Nephron (organoid): ENCODE measurements at regions not wholly inside any gene's neighbourhood (a gene's known extent, or its start where the extent isn't known, plus 50 kb on each side); places are given as distances from the start of the nearest gene placed in this dataset.
"Not testable (repeated sequence)": the region's sequence is repeated elsewhere in the genome, so short reads cannot be mapped to it uniquely, and the experiment has no call there.

Experiments
- H3K27ac Mint-ChIP-seq, 3 experiments: 2 replicates each; pipeline ENCODE4 v1.8.0; 2020; ENCODE audit warnings: mixed read lengths in 3 of 3, mild to moderate bottlenecking in 2 of 3, moderate library complexity in 1 of 3
- H3K27me3 Mint-ChIP-seq: 2 replicates; pipeline ENCODE4 v1.8.0; 2021; ENCODE audit warnings: low read depth, mild to moderate bottlenecking, moderate library complexity, mixed read lengths
- H3K36me3 Mint-ChIP-seq: 2 replicates; pipeline ENCODE4 v1.8.0; 2020; ENCODE audit warnings: low read depth, mixed read lengths
- H3K4me1 Mint-ChIP-seq: 2 replicates; pipeline ENCODE4 v1.8.0; 2020; ENCODE audit warnings: mixed read lengths
- H3K4me3 Mint-ChIP-seq, 3 experiments: 2 replicates each; pipeline ENCODE4 v1.8.0; 2020; ENCODE audit warnings: mild to moderate bottlenecking in 3 of 3, mixed read lengths in 3 of 3, moderate library complexity in 2 of 3
- H3K9me3 Mint-ChIP-seq: 2 replicates; pipeline ENCODE4 v1.8.0; 2020; ENCODE audit warnings: mixed read lengths
- TF ChIP-seq, protein P1 (sequence below), 3 experiments: fragments of 200-600 bp; sonication (generic); IDR thresholded peaks; one replicate each; pipeline ENCODE4 v1.5.0; 2021; ENCODE audit warnings: antibody characterized with exemption in 3 of 3; ENCODE audit not compliant: unreplicated experiment in 3 of 3

DNA sequence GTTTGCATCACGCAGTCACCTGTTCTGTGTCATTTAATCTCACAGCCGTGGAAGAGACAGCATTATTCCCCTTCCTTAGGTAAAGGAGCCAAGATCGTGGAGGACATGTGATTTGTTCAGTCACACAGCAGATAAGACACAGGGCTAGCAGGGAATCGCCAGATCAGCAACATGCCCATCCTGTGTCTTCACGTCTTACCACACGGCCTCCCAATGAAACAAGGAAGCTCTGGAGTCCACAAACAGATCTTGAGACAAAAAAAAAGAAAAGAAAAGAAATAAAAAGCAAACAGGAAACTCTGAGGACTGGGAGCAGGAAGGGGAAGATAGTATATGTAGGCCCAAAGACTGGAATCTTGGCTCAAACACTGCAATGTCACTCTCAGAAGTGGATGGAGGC lies 155.3 kb downstream of the ADSS2 start:
- H3K36me3 Mint-ChIP-seq, result no peaks in the 10 kb centered on the region
- no peaks in the 10 kb centered on the region for H3K9me3 Mint-ChIP-seq
- H3K27ac Mint-ChIP-seq, result peak overlapping the region in 1 of 3 experiments; percentile 13
- H3K4me1 Mint-ChIP-seq, result peaks cover 16% of the 10 kb centered on the region
- no peak overlapping the region for H3K4me3 Mint-ChIP-seq
- TF ChIP-seq, protein P1, sequence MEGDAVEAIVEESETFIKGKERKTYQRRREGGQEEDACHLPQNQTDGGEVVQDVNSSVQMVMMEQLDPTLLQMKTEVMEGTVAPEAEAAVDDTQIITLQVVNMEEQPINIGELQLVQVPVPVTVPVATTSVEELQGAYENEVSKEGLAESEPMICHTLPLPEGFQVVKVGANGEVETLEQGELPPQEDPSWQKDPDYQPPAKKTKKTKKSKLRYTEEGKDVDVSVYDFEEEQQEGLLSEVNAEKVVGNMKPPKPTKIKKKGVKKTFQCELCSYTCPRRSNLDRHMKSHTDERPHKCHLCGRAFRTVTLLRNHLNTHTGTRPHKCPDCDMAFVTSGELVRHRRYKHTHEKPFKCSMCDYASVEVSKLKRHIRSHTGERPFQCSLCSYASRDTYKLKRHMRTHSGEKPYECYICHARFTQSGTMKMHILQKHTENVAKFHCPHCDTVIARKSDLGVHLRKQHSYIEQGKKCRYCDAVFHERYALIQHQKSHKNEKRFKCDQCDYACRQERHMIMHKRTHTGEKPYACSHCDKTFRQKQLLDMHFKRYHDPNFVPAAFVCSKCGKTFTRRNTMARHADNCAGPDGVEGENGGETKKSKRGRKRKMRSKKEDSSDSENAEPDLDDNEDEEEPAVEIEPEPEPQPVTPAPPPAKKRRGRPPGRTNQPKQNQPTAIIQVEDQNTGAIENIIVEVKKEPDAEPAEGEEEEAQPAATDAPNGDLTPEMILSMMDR (IDR thresholded peaks at IDR 0.05; ENCODE audit: unreplicated experiment in 3 of 3), result no peak
- peaks cover 8% of the 10 kb centered on the region for H3K27me3 Mint-ChIP-seq

DNA sequence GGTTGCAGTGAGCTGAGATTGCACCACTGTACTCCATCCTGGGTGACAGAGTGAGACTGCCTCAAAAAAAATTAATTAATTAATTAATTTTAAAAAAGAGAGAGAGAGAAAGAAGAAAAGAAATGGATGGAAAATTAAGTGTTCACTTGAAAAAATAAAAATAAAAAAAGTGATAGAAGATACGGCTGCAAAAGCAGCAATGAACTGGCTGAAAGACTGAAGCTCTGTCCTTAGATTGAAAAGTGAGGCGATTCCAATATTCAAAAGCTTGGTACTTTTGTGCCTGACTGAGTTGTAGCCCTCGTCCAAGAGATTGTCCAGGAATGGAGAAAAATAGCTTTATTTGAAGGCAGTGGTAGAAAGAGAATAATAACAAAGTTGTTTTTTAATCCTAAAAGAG lies 154.6 kb downstream of the ADSS2 start:
- peak overlapping the region in 1 of 3 experiments; percentile 25 for H3K27ac Mint-ChIP-seq
- H3K4me3 Mint-ChIP-seq, result no peak overlapping the region
- TF ChIP-seq, protein P1 (IDR thresholded peaks at IDR 0.05; ENCODE audit: unreplicated experiment in 3 of 3), result no peak
- H3K4me1 Mint-ChIP-seq, result peaks cover 20% of the 10 kb centered on the region
- no peaks in the 10 kb centered on the region for H3K9me3 Mint-ChIP-seq
- H3K27me3 Mint-ChIP-seq, result peaks cover 8% of the 10 kb centered on the region
- H3K36me3 Mint-ChIP-seq, result no peaks in the 10 kb centered on the region

GRCh38 chr1:244297616-244298015 lies 154.1 kb downstream of the ADSS2 start:
- H3K27ac Mint-ChIP-seq, result peak overlapping the region in 1 of 3 experiments; percentile 25
- H3K27me3 Mint-ChIP-seq, result peaks cover 8% of the 10 kb centered on the region
- TF ChIP-seq, protein P1 (IDR thresholded peaks at IDR 0.05; ENCODE audit: unreplicated experiment in 3 of 3), result no peak

DNA sequence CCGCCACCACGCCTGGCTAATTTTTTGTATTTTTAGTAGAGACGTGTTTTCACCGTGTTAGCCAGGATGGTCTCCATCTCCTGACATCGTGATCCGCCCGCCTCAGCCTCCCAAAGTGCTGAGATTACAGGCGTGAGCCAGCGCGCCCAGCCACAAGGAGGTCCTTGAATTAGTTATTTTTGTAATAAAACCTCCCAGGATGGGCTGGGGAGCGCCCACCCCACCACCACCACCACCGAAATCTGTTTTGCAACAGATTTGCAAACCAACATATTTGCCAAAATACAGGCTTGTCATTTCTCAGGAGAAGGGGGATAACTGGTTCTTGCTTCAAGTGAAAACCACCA lies 151.7 kb downstream of the ADSS2 start:
- not testable (repeated sequence) for H3K27ac Mint-ChIP-seq, H3K36me3 Mint-ChIP-seq, H3K27me3 Mint-ChIP-seq, H3K9me3 Mint-ChIP-seq, H3K4me3 Mint-ChIP-seq
- H3K4me1 Mint-ChIP-seq, result peaks cover 46% of the 10 kb centered on the region

More at GRCh38 chr1:244297616-244298015, 154.1 kb downstream of the ADSS2 start:
- Mint-ChIP-seq H3K4me3 (no peak overlapping the region), H3K36me3 (no peaks in the 10 kb centered on the region), H3K4me1 (peaks cover 24% of the 10 kb centered on the region), H3K9me3 (no peaks in the 10 kb centered on the region)

DNA sequence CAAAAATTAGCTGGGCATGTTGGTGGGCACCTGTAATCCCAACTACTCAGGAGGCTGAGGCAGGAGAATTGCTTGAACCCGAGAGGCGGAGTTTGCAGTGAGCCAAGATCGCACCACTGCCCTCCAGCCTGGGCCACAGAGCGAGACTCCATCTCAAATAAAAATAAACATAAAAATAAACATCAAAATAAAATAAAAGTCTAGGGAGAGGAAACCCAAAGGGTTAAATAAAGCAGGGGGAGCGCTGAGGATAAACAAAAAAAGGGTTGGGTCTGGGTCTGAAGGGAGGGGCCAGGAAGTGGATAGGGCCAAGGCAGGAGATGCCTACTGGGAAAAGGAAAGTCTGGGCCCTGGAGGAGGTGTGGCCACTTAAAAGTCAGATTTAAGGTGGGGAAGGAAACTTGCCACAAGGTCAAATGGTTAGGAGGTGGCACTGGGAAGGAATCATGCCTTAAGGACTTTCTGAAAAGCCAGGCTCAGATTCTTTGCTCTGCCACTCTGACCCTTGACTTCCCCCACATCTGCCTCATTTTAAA lies 150.0 kb downstream of the ADSS2 start:
- Mint-ChIP-seq H3K27me3 (peaks cover 8% of the 10 kb centered on the region), H3K4me1 (peaks cover 42% of the 10 kb centered on the region), H3K9me3 (peaks cover 4% of the 10 kb centered on the region)

GRCh38 chr1:244302876-244303609 lies 148.7 kb downstream of the ADSS2 start:
- H3K4me1 Mint-ChIP-seq, result peaks cover 42% of the 10 kb centered on the region
- H3K36me3 Mint-ChIP-seq, result no peaks in the 10 kb centered on the region
- TF ChIP-seq, protein P1 (IDR thresholded peaks at IDR 0.05; ENCODE audit: unreplicated experiment in 3 of 3), result no peak
- H3K4me3 Mint-ChIP-seq, result no peak overlapping the region
- peak overlapping the region in 2 of 3 experiments; percentile 39 to 43 for H3K27ac Mint-ChIP-seq
- peaks cover 6% of the 10 kb centered on the region for H3K27me3 Mint-ChIP-seq
- peaks cover 11% of the 10 kb centered on the region for H3K9me3 Mint-ChIP-seq

More for the DNA sequence above, 150.0 kb downstream of the ADSS2 start:
- no peaks in the 10 kb centered on the region for H3K36me3 Mint-ChIP-seq
- TF ChIP-seq, protein P1 (IDR thresholded peaks at IDR 0.05; ENCODE audit: unreplicated experiment in 3 of 3), result no peak
- H3K27ac Mint-ChIP-seq, result peak overlapping the region; percentile 2 to 58 (median 43)
- no peak overlapping the region for H3K4me3 Mint-ChIP-seq
